Activated naive CD4-positive, alpha-beta T cell treated with anti-CD3 and anti-CD28 coated beads for 36 hours (primary cell): ENCODE measurements at regions not wholly inside any gene's neighbourhood (a gene's known extent, or its start where the extent isn't known, plus 50 kb on each side); places are given as distances from the start of the nearest gene placed in this dataset.

Source experiments
- CTCF ChIA-PET: fragments of 350-600 bp; sonication (Branson Sonifier 250); formaldehyde crosslinking; loops from one replicate; lab custom pipeline; 2021; ENCODE audit warnings: antibody characterized with exemption; lab: Charles Lee
- DNase-seq: peaks from one replicate; pipeline ENCODE4 v3.0.0-alpha.2; 2020
- H3K27ac Mint-ChIP-seq: one replicate; pipeline ENCODE4 v1.8.0; 2021; ENCODE audit warnings: mild to moderate bottlenecking, mixed read lengths
- H3K27me3 Mint-ChIP-seq: one replicate; pipeline ENCODE4 v1.8.0; 2021; ENCODE audit warnings: low read depth, mixed read lengths
- H3K36me3 Mint-ChIP-seq: one replicate; pipeline ENCODE4 v1.8.0; 2021; ENCODE audit warnings: low read depth, mixed read lengths
- H3K4me1 Mint-ChIP-seq: one replicate; pipeline ENCODE4 v1.8.0; 2021; ENCODE audit warnings: low read depth, mixed read lengths
- H3K4me3 Mint-ChIP-seq: one replicate; pipeline ENCODE4 v1.8.0; 2021; ENCODE audit warnings: mild to moderate bottlenecking, moderate library complexity, mixed read lengths
- H3K9me3 Mint-ChIP-seq: one replicate; pipeline ENCODE4 v1.8.0; 2021; ENCODE audit warnings: mixed read lengths
- intact Hi-C: fragments of 100-400 bp; cut with micrococcal nuclease; formaldehyde crosslinking; loops from one replicate; pipeline ENCODE4 v1.15.1; 2023

DNA sequence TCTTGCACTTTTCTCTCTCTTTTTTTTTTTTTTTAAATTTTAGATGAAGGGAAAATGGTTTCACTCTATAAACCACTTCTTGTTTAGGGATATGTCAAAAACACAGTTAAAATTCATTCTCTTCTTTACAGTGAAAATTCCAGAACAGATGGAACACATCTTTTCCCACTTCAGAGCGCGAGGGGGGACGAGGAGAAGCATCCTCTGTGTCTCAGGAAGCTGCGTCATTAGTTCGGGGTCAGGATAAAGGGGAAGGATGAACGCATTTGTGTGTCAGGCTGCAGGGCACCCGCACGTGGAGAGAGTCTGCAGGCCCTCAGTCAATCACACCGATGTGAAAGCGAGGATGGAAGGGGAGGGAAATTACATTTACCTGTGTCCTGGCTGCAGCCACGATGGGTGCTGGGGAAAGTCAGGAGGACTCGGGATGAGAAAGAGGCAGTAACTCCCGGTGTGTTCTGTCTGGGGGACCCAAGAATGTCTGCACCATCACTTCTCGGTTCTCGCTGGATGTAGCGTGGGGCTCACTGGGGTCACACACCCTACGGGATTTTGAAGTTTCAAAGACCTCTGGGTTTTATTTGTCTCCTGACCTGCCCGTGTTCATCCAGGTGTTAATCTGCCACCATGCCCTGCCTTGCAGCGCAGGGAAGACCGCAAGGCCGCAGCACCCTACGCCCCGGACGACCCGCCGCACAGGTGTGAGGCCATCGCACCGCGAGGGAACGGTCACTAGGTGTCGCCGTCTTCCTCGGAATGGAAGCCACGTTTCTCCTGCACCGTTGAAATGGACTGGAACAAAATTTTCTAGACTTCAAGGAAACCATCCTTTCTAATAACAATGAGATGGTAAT is 66.7 kb upstream of the PITRM1 start:
- peak; percentile 81 for DNase-seq
- peaks cover 33% of the 10 kb centered on the region for H3K27me3 Mint-ChIP-seq
- H3K4me3 Mint-ChIP-seq, result no peak overlapping the region
- no peaks in the 10 kb centered on the region for H3K36me3 Mint-ChIP-seq
- no peaks in the 10 kb centered on the region for H3K9me3 Mint-ChIP-seq
- peaks cover 3% of the 10 kb centered on the region for H3K4me1 Mint-ChIP-seq
- intact Hi-C loops, result loop anchor here (1.0 kb wide), 1 partner anchor 1417 kb away; no protein-coding TSS in a partner anchor
- H3K27ac Mint-ChIP-seq, result no peak overlapping the region
- CTCF ChIA-PET, result interaction anchor here (0.8 to 1.5 kb wide), 3 partner anchors 11 to 274 kb away, joined by 3 to 5 read pairs (median 3); no protein-coding TSS in a partner anchor

DNA sequence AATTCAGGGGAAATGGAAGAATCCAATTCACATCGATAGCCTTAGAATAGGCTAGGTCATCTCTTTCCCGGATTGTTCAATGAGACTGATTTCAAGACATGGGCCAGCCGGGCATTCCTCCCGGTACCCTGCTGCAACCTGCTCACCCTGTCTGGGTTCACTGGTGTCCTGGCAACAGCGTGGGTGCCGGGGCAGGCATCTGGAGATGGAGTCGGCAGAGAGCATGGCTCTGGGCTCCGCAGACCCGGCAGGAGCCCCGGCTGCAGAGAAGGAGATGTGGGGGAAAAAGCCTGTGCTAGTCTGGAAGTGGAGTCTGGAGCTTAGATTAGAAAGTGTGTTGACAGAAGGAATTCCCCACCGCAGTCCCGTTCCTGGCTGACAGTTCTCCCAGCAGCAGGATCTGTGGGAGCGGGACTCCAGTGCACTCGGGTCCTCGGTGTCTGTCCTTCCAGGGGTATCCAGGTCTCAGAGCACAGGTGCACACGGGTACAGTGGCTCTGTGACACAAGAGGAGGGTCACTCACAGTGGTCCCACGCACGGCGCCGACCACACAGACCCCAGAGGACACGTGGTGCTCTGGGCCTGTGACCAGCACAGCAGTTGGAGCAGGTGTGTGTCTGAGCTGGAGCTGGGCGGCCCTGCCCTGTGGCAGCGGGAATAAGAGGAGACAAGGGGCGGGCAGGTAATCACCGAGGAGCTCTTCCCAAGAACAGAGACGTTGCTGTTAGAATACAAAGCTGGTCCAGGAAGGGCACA is 65.7 kb upstream of the PITRM1 start:
- CTCF ChIA-PET, result interaction anchor here (0.6 to 1.8 kb wide), 3 partner anchors 42 to 275 kb away, joined by 3 to 4 read pairs (median 3); no protein-coding TSS in a partner anchor
- Mint-ChIP-seq H3K4me1 (peaks cover 3% of the 10 kb centered on the region), H3K4me3 (no peak overlapping the region), H3K27me3 (peaks cover 33% of the 10 kb centered on the region), H3K36me3 (no peaks in the 10 kb centered on the region), H3K9me3 (no peaks in the 10 kb centered on the region), H3K27ac (no peak overlapping the region)
- no peak for DNase-seq
- intact Hi-C loops, result no loop called here

DNA sequence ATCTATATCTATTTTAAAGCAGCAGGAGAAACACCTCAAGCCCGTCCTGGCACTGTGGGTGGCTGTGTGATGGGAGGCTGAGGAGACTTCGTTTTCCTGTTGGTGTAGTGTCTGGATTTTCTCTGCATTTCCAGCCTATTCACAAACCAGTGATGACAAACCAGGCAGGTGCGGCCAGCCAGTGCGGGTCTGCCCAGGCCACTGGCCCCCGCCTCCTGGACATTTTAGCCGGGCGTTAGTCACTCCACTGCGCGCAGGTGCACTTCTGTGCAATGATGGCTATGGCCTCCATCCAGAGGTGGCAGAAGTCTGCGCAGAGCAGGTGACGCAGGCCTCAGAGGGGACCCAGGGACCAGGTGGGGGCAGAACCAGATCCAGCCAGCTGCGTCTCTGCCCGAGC is 64.9 kb upstream of the PITRM1 start:
- H3K36me3 Mint-ChIP-seq, result no peaks in the 10 kb centered on the region
- peaks cover 40% of the 10 kb centered on the region for H3K27me3 Mint-ChIP-seq
- CTCF ChIA-PET, result interaction anchor here (1.8 kb wide), 1 partner anchor 41 kb away, joined by 3 read pairs; no protein-coding TSS in a partner anchor
- H3K27ac Mint-ChIP-seq, result no peak overlapping the region
- no peak overlapping the region for H3K4me3 Mint-ChIP-seq
- intact Hi-C loops, result no loop called here
- DNase-seq, result no peak
- H3K9me3 Mint-ChIP-seq, result no peaks in the 10 kb centered on the region
- H3K4me1 Mint-ChIP-seq, result peaks cover 3% of the 10 kb centered on the region

DNA sequence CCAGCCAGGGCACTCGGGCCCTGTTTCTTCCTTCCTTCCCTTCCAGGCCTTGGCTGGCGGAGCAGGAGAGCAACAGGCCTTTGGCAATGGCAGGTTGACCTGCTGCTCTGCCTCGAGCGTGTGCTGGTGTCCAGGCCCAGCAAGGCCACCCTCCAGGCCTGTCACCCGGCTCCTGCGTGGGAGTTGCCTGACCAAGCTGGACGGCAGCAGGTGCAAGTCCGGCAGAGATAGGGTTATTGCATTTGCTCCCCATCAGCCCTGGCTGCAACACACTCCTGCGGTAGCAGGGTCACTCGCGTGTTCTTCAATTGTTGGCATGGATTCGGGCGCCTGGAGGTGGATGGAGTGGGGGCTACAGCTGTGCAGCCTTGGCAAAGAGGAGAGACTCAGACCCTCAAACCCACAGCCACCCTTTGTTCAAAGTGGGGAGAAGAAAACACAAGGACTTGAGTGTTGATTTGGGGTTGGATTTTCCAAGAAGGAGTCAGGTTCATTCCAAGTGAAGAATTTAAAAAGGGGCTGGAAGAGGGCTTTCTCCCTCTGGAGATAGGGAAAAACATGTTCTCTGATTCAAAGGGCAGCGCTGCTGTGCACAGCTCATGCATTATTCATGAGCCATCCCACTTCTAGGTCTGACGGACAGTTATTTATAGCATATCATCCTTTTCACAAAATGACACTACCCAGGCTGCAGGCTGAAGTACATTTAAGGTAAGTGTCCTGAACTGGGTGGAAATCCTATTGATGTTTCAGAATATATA is 64.2 kb upstream of the PITRM1 start:
- Mint-ChIP-seq H3K27me3 (peaks cover 45% of the 10 kb centered on the region), H3K27ac (no peak overlapping the region), H3K4me1 (peaks cover 3% of the 10 kb centered on the region), H3K4me3 (no peak overlapping the region), H3K36me3 (no peaks in the 10 kb centered on the region), H3K9me3 (no peaks in the 10 kb centered on the region)
- CTCF ChIA-PET, result interaction anchor here (1.8 kb wide), 1 partner anchor 40 kb away, joined by 3 read pairs; no protein-coding TSS in a partner anchor
- intact Hi-C loops, result no loop called here
- no peak for DNase-seq

DNA sequence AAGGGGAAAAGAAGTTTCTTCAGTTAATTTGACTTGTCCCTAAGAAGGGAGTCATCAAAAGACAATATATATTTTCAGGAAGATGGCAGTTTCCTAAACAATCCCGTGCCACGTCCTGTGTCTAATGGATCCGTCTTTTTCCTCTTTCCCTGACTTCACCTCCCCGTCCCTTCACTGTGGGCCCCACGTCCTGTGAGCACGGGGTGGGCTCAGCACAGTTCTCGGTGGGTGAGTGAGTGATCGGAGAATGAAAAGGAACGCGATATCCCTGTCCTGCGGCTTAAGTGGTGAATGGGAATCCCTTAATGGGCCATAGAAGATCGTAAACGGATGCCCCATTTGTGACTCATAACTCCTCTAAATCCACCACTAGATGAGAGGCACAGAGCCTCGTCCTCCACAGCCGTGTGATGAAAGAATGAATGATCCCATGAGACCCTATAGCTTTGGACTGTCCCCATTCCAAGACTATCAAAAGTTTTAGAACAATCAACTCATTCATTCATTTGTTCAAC is 63.5 kb upstream of the PITRM1 start:
- DNase-seq, result no peak
- intact Hi-C loops, result no loop called here
- Mint-ChIP-seq H3K9me3 (no peaks in the 10 kb centered on the region), H3K27ac (no peak overlapping the region), H3K36me3 (no peaks in the 10 kb centered on the region), H3K4me1 (peaks cover 3% of the 10 kb centered on the region), H3K27me3 (peaks cover 39% of the 10 kb centered on the region), H3K4me3 (no peak overlapping the region)
- CTCF ChIA-PET, result no interaction called here

DNA sequence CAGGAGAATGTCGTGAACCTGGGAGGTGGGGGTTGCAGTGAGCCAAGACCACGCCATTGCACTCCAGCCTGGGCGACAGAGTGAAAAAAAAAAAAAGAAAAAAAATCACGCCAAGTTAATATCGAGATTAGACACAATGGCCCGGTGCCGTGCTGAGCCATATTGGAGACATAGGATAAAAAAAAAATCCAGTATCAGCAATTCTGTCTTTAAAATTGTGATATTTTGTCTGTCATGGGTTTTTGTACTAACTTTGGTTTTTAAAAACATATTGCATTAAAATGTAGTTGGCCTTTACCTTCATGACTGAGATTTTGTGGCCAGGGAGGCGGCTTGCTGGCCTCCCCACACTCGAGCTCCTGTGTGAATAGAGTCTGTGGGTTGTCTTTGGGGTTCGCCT is 62.8 kb upstream of the PITRM1 start:
- intact Hi-C loops, result no loop called here
- peaks cover 3% of the 10 kb centered on the region for H3K4me1 Mint-ChIP-seq
- no peaks in the 10 kb centered on the region for H3K36me3 Mint-ChIP-seq
- DNase-seq, result no peak
- no peaks in the 10 kb centered on the region for H3K9me3 Mint-ChIP-seq
- peaks cover 37% of the 10 kb centered on the region for H3K27me3 Mint-ChIP-seq
- CTCF ChIA-PET, result no interaction called here
- H3K27ac Mint-ChIP-seq, result no peak overlapping the region
- H3K4me3 Mint-ChIP-seq, result no peak overlapping the region

DNA sequence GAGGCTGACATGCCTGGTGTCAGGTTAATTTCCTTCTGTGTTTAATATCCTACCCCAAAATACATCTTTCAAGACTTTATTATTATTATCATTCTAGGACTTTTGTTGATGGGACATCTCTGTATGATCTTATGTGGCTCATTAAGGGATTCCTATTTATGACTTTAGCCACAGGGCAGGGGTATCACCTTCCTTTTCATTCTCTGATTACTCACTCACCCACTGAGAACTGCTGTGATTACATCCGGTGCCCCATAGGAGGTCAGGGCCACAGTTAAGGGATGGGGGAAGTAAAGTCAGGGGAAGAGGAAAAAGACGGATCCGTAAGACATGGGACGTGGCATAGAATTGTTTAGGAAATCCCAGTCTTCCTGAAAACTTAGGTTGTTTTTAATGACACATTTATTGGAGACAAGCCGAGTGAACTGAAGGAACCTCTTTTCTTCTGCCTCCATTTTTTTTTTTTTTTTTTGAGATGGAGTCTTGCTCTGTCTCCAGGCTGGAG is 61.0 kb upstream of the PITRM1 start:
- CTCF ChIA-PET, result interaction anchor here (1.2 kb wide), 1 partner anchor 39 kb away, joined by 3 read pairs; no protein-coding TSS in a partner anchor
- no peak overlapping the region for H3K4me3 Mint-ChIP-seq
- intact Hi-C loops, result no loop called here
- H3K27ac Mint-ChIP-seq, result no peak overlapping the region
- no peaks in the 10 kb centered on the region for H3K9me3 Mint-ChIP-seq
- peaks cover 26% of the 10 kb centered on the region for H3K27me3 Mint-ChIP-seq
- no peaks in the 10 kb centered on the region for H3K36me3 Mint-ChIP-seq
- H3K4me1 Mint-ChIP-seq, result peaks cover 5% of the 10 kb centered on the region
- no peak for DNase-seq

DNA sequence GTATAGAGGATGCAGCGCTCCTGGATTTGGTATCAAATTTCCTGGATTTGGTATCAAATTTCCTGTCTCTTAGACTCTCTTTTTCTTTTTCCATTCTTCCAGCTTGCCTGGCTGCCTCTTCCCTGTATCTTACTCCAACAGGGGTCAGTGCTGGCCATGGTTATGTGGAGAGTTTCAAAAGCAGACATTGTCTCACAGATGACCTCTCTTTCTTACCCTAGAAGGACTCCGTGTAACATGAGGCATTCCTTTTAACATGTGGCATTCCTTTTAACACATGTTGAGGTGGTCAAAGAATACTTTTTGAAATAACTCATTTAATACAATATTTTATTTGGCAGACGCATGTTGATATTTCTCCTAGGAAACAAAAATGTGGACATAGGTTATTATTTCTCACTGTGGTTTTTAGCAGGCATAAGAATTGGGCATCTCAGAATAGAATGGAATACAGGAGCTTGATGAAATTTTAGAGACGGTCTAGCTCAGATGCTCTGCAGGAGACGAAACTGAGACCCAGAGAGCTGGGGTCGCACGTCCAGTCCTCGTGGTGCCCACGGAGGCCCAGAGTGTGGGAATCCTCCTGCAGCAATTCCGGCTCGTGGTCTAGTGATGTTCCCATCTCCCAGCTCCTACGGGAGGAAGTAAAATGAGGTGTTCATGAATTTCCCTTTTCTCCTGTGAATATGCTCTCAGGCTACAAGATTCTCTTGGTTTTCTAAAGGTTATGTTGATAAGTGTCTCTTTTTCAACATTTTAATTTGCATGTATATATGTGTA is 59.6 kb upstream of the PITRM1 start:
- Mint-ChIP-seq H3K36me3 (no peaks in the 10 kb centered on the region), H3K4me1 (peaks cover 19% of the 10 kb centered on the region), H3K27ac (no peak overlapping the region), H3K4me3 (no peak overlapping the region), H3K9me3 (no peaks in the 10 kb centered on the region), H3K27me3 (peaks cover 20% of the 10 kb centered on the region)
- DNase-seq, result no peak
- intact Hi-C loops, result no loop called here
- CTCF ChIA-PET, result interaction anchor here (0.6 to 1.2 kb wide), 2 partner anchors 37 to 1534 kb away, joined by 3 to 4 read pairs; no protein-coding TSS in a partner anchor

DNA sequence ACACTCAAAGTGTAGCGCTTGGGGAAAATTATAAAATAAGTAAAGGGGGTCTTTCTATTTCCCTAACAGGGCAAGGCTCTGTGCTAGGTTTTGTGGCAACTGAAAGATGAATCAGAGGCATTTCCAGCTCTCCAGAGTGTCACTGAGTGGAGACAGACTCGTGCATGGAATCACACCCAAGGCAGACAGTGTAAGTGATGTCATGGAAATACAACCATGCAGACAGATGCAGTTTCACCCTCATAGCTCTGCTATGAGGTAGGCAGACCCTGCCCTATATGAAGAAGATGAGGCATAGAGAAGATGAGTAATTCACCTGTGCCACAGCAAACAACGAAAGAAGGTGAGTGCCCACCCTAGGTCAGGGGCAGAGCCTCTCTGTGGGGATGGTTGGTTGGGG is 57.2 kb upstream of the PITRM1 start:
- peaks cover 22% of the 10 kb centered on the region for H3K4me1 Mint-ChIP-seq
- H3K36me3 Mint-ChIP-seq, result no peaks in the 10 kb centered on the region
- H3K27me3 Mint-ChIP-seq, result peaks cover 16% of the 10 kb centered on the region
- H3K9me3 Mint-ChIP-seq, result no peaks in the 10 kb centered on the region
- no peak for DNase-seq
- CTCF ChIA-PET, result interaction anchor here (0.7 kb wide), 1 partner anchor 119 kb away, joined by 3 read pairs; no protein-coding TSS in a partner anchor
- H3K4me3 Mint-ChIP-seq, result no peak overlapping the region
- no peak overlapping the region for H3K27ac Mint-ChIP-seq
- intact Hi-C loops, result loop anchor here (5.0 kb wide), 3 partner anchors 532 to 902 kb away; no protein-coding TSS in a partner anchor

DNA sequence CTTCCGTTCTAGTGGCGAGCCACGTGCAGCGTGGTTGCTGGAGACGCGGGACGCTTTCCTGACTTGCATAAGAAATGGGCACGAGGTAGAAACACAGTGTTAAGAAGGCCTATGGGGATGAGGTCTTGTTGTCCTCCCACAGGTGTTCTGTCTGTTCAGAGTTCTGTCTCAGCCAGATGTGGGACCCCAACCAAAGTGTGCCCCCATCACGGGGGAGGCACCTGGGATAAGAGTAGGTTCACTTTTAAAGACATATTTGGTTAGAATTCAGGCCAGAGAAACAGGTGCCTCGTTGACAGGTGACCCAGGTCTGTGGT is 56.0 kb upstream of the PITRM1 start:
- Mint-ChIP-seq H3K27me3 (peaks cover 13% of the 10 kb centered on the region), H3K9me3 (no peaks in the 10 kb centered on the region), H3K4me3 (no peak overlapping the region), H3K27ac (no peak overlapping the region), H3K4me1 (peaks cover 22% of the 10 kb centered on the region), H3K36me3 (no peaks in the 10 kb centered on the region)
- CTCF ChIA-PET, result interaction anchor here (1.2 kb wide), 1 partner anchor 11 kb away, joined by 5 read pairs; no protein-coding TSS in a partner anchor
- DNase-seq, result no peak
- intact Hi-C loops, result loop anchor here (1.0 to 5.0 kb wide), 4 partner anchors 42 to 904 kb away; no protein-coding TSS in a partner anchor
